Eye (tissue), 1 donor: ENCODE measurements at regions not wholly inside any gene's neighbourhood (a gene's known extent, or its start where the extent isn't known, plus 50 kb on each side); places are given as distances from the start of the nearest gene placed in this dataset.

ENCODE experiments used
- DNase-seq: peaks from one replicate; pipeline ENCODE4 v3.0.0-alpha.2; 2015

GRCh38 chr13:33953781-33954180, 135.8 kb downstream of the RFC3 start:
- DNase-seq = no peak

DNA sequence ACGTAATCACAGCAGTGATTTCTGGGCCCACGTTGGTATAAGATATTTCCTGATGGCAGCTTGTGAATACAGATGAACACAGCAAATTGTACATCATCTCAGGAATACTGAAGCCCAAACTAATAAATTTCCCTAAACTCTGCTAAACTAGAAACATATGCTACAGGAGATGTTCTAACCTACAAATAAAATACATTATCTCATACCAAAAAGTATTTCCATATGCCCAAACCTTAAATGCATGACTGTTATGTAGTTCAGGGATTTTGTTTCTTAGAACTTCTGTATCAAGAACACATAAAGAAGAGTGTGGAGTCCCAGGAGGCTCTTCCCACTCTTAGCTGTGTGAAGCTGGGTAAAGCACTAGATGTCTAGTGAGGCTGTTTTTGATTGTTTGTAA, 138.4 kb downstream of the RFC3 start:
- peak; percentile 15 for DNase-seq

GRCh38 chr13:33957497-33957905, 139.6 kb downstream of the RFC3 start:
- no peak for DNase-seq

- DNase-seq = no peak
Measured at GRCh38 chr13:33958964-33959363, 141.0 kb downstream of the RFC3 start.

DNA sequence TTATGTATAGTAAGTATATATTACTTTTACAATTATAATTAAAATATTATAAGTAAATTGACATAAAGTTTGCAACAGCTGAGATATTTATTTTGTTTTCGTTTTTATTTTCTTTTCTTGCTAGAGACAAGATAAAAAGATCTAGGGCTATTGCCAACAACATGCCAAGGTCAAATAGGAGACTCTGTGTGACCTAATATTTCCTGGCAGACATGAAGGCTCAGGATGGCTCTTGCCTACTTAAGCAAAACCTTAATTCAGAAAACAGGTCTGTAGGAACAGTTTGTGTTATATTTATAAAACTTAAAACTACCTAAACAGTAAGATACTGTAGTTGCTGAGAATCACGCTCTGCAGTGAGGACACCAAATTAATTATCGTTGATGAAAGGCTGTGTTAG, 145.2 kb downstream of the RFC3 start:
- DNase-seq = no peak

DNA sequence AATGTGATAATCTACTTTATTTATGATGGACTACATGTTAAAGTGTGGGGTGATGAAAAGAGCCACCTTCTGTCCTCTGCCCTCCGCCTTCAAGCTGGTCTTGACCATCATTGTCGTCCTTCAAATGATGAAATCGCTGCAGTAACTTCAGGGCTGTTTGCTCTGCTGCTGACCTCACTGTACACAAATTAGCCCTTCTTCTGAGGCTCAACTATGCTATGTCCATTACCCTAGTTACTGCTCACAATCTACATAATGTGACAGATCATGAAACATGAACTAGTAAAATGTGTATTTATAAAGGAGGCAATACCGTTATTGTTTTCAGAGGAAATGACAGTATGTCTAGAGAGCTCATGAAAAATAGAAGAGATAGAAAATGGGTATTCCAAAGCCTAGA, 145.9 kb downstream of the RFC3 start:
- no peak for DNase-seq

DNA sequence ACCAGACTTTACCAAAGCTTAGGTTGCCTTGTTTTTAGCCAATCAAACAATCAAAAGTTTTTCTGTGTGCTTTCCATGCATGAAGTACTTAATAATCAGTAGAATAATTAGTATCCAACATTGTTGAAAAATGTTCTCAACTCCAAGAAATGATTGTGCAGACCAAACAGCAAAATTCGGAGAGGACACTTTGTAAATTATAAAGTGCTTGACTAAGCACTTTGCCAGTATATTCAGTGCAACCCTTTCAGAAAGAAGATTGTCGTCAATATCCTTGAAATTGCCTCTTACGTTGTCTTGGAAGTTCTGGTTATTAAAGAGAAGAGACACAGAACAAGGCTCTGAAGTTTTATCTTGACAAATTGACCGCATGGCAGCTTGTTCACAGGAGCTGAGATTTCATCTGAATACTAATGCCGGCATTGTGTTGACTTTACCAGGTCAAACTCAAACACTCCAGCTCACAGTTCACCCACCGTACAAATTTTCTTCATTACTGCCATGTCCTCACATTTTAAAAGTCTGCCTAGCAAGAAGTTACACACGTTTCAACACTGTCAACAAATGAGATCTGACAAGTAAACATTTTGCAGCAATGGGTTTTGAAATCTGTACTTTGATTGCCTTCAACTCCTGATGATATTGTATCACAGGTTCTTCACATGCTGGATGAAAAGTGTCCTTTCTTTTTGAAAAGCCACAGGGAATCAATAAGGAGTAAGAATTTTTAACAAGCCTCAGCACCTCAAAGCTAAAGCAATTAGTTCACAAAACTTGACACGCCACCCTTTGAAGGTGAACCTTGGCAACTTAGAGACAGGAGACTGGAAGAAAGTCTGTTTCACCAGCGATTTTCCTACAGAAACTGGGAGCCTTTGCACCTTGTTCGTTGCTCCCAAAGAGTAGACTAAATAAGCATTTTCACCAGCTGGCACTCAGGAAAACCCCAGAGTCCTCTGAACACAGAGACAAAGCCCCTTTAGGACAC, 150.9 kb downstream of the RFC3 start:
- peak; percentile 12 for DNase-seq

- DNase-seq = no peak
Measured at GRCh38 chr13:33970746-33971561, 153.0 kb downstream of the RFC3 start.

- no peak for DNase-seq
Measured at GRCh38 chr13:33971562-33971819, 153.5 kb downstream of the RFC3 start.

GRCh38 chr13:33973194-33973593, 155.2 kb downstream of the RFC3 start:
- no peak for DNase-seq

GRCh38 chr13:33976965-33977364, 159.0 kb downstream of the RFC3 start:
- DNase-seq = no peak

GRCh38 chr13:33978653-33979052, 160.7 kb downstream of the RFC3 start:
- no peak for DNase-seq

- DNase-seq = peak; percentile 44
Measured at GRCh38 chr13:33992881-33993336, 175.0 kb downstream of the RFC3 start.

GRCh38 chr13:33994198-33994597, 176.2 kb downstream of the RFC3 start:
- no peak for DNase-seq

- no peak for DNase-seq
Measured at GRCh38 chr13:33994826-33995502, 177.0 kb downstream of the RFC3 start.

DNA sequence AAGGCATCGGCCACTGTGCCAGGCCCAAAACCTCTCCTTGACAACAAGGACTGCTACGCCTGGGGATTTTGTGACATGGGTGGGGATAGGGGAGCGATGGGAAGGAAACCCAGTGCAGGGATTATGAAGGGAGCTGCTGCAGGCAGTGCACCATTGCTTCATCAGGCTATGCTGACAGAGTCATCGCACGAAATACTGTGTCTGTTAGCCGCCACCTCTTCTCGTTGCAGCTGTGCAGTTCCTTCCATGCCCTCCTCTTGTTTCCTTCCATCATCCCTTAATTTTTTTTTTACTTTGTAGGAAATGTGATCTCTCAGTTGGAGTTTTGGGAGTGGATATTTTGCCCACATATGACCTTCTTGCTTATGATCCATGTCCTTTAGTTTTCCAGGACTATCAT, 178.7 kb downstream of the RFC3 start:
- no peak for DNase-seq

GRCh38 chr13:33997574-33997973, 179.6 kb downstream of the RFC3 start:
- no peak for DNase-seq

GRCh38 chr13:33999811-34000605, 182.1 kb downstream of the RFC3 start:
- peak; percentile 27 for DNase-seq

GRCh38 chr13:34000955-34001354, 183.0 kb downstream of the RFC3 start:
- DNase-seq = no peak

- no peak for DNase-seq
Measured at GRCh38 chr13:34001389-34001788, 183.4 kb downstream of the RFC3 start.

DNA sequence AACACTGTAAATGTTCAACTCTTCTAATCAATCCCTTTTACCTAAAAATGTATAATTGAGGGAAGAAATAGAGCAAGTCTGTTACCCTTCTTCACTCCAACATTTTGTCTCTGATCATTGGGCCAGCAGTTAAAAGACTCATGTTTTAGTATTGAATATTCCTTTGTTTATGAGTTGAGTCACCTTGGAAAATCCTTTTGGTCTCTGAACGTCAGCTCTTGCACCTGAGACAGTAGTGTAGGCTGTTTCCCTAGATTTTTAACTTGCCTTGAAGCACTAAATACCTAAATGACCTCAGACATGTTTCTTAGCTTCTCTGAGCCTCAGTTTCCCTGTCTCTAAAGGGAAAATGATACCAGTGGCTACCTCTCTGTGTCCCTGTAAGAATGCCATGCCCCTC, 184.2 kb downstream of the RFC3 start:
- DNase-seq = no peak

DNA sequence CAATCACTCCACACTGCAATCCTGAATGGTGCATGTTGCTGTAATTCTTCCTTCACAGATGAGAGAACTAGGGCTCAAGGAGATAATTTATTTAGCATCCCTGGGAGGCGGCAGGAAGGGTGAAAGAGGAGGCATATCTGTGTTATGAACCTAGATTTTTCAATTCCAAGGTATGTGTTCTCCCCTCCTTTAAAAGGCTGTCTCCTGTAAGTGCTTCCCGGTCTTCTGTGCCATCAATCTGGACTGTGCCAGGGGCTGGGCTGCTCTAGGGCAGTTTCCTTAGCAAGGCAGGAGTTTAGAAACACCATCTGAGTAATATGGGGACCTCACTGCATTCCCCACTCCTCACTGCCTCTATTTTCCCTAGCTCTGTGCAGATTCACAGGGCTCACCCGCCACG, 185.0 kb downstream of the RFC3 start:
- DNase-seq = no peak

DNA sequence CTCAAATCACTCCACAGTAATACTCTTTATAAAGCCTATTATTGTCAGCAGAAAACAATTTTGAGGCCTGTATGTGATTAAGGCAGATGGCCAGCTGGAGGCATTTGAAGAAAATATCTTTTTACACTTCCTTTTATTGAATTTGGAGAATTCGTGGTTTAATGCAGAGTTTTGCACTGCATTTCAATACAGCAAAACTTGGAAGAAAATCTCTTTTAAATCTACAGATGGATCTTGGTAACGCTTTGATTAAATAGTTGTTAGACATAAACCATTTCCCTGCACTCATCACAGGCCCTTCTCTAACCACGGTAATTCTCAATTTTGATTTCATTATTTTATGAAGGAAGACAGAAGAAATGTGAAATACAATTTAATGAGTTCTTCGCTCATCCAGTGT, 185.7 kb downstream of the RFC3 start:
- peak; percentile 24 for DNase-seq
